HG03159 (cell line): ENCODE measurements at regions not wholly inside any gene's neighbourhood (a gene's known extent, or its start where the extent isn't known, plus 50 kb on each side); places are given as distances from the start of the nearest gene placed in this dataset.
"Not testable (repeated sequence)": the region's sequence is repeated elsewhere in the genome, so short reads cannot be mapped to it uniquely, and the experiment has no call there.

ENCODE experiments used
- ATAC-seq: cut with Tn5 transposase; IDR thresholded peaks from one replicate; pipeline ENCODE4 v1.9.1; 2021; ENCODE audit warnings: mild to moderate bottlenecking, moderate library complexity; ENCODE audit not compliant: unreplicated experiment

DNA sequence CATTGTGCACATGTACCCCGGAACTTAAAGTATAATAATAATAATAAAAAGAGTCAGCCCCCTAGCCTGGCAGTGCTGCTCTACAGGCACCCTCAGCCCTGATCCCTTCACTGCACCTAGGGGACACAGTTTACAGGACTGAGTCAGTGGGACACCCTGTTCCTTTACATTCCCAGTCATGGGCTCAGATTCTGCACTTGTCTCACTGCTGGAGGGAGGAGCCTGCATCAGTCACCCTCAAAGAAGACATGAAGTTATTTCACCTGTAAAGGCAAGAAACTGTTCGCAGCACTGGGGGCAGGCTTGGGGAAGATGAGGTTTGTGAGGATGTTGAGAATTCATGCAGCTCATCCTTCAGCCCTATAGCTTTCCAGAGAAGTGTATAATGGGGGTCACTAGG, 50.7 kb upstream of the VPREB1 start:
- ATAC-seq = no peak

- ATAC-seq = not testable (repeated sequence)
Measured at GRCh38 chr22:22193462-22193861, 51.1 kb upstream of the VPREB1 start.

DNA sequence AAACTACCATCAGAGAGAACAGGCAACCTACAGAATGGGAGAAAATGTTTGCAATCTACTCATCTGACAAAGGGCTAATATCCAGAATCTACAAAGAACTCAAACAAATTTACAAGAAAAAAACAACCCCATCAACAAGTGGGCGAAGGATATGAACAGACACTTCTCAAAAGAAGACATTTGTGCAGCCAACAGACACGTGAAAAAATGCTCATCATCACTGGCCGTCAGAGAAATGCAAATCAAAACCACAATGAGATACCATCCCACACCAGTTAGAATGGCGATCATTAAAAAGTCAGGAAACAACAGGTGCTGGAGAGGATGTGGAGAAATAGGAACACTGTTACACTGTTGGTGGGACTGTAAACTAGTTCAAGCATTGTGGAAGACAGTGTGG, 51.6 kb upstream of the VPREB1 start:
- not testable (repeated sequence) for ATAC-seq

DNA sequence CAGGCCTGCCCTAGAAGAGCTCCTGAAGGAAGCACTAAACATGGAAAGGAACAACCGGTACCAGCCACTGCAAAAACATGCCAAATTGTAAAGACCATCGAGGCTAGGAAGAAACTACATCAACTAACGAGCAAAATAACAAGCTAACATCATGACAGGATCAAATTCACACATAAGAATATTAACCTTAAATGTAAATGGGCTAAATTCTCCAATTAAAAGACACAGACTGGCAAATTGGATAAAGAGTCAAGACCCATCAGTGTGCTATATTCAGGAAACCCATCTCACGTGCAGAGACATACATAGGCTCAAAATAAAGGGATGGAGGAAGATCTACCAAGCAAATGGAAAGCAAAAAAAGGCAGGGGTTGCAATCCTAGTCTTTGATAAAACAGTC, 54.8 kb upstream of the VPREB1 start:
- ATAC-seq = not testable (repeated sequence)

- ATAC-seq = not testable (repeated sequence)
Measured at GRCh38 chr22:22187863-22188262, 56.7 kb upstream of the VPREB1 start.

- no peak for ATAC-seq
Measured at GRCh38 chr22:22187299-22187698, 57.3 kb upstream of the VPREB1 start.

DNA sequence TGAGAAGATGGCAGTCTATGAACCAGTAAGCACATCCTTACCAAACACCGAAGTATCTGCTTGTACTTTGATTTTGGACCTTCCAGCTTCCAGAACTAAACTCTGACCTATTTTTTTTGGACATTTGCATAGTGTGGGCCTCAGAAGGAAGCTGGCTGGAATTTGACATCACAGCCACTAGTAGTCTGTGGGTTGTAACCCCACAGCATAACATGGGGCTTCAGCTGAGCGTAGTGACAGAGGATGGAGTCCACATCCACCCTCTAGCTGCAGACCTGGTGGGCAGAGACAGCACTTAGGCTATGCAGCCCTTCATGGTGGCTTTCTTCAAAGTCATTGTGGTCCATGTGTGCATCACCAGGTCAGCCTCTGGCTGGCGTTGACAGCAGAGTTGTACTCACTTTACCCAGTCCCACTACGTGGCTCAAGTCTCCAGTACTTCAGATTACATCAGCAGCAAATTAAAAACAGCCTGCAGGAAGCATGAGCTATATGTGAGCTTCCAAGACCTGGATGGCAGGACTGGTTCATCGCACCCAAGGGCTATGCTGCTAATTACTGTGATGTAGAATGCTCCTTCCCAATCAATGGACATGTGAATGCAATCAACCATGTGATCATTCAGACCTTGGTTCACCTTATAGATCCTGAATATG, 58.6 kb upstream of the VPREB1 start:
- ATAC-seq = no peak

GRCh38 chr22:22185217-22185616, 59.4 kb upstream of the VPREB1 start:
- no peak for ATAC-seq

DNA sequence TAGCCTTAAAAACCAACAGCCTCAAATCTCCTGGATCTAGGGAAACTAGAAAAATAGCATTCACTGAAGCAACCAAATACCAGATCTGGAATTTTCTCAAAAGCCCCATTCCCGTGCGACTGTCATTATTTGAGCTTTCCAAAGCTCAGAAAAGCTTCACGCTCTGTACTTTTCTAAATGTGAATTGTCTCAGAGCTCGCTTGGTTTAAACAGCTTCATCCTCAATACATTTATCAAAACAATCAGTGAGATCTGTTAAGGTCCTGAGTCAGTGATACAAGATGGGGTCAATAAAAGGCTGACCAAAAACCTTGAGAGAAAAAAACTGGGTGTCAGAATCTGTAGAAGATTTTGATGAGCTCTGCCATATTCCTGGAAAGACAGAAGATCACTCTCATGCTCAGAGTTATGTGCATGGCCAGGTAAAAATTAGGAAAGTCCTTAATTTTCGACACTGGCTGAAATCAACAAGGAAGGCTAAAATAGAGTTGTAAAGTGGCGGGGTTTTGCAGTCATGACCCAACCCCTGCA, 60.2 kb upstream of the VPREB1 start:
- no peak for ATAC-seq

DNA sequence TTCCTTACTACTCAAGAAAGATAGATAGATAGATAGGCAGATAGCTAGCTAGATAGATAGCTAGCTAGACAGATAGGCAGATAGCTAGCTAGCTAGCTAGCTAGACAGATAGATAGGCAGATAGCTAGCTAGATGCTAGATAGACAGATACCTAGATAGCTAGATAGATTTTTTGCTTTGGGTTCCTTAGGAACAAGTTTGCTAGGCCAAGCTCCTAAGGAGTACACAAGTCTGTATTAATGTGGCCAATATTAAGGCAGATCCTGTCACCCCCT, 61.7 kb upstream of the VPREB1 start:
- ATAC-seq = no peak

- ATAC-seq = no peak
Measured at GRCh38 chr22:22182218-22182989, 62.2 kb upstream of the VPREB1 start.

- ATAC-seq = no peak
Measured at GRCh38 chr22:22181341-22181850, 63.2 kb upstream of the VPREB1 start.

GRCh38 chr22:22180738-22181285, 63.8 kb upstream of the VPREB1 start:
- no peak for ATAC-seq

DNA sequence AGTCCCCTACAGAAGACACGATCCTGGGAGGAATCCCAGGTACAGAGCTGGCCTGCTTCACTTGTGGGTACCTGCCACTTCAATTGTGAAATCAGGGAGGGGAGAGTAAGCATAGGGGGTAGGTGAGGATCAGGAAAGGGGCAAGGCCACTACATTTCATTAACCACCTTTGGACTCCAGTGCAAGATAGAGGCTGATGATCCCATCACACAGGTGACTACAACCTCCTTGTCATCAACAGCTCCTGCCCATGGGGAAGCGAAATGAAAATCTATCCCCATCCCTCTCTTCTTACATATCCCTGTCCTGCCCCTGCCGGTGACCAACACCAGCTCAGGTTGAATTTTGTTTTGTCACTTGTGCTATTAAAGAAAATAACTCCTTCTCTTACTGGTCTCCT, 64.7 kb upstream of the VPREB1 start:
- no peak for ATAC-seq

DNA sequence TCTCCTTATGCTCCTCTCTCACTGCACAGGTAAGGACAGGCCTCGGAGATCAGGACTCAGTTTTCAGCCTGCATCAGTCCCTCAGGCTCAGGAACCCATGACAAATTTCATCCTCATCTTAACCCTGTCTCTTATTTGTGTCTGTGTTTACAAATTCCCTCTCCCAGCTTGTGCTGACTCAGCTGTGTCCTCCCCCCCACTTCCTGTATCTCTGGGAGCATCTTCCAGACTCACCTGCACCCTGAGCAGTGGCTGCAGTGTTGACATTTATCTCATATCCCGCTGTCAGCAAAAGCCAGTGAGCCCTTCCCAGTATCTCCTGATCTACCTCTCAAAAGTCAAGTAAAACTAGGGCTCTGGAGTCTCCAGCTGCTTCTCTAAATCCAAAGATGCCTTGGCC, 65.6 kb upstream of the VPREB1 start:
- ATAC-seq = no peak

DNA sequence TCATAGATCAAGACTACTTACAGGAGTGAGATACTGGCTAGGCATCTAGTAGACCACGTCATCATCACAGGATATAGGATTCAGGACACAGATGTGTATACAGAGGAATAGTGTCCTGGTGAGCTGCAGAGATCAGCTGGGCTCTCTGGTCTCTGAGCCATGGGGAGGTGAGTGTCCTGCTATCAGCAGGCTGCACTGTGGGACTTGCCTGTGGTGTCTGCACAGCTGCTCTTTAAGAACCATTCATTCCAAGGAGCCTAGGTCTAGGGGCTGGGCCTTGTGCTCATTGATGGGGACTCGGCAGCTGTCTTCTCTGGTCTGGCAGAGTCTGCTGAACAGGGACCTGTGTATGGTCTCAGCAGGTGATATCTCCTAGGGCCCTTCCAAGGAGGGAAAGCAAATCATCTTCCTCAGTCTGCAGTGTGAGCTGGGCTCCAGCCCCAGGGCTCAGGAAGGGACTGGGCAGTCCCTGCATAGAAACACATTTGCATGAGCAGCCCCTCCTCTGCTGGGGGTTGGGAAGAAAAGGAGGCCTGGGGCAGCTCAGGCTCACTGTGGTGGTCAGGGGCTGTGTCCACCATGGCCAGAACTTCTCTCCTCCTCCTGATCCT, 66.1 kb upstream of the VPREB1 start:
- ATAC-seq = no peak

- ATAC-seq = no peak
Measured at GRCh38 chr22:22176929-22177616, 67.5 kb upstream of the VPREB1 start.

- not testable (repeated sequence) for ATAC-seq
Measured at GRCh38 chr22:22172896-22173628, 71.5 kb upstream of the VPREB1 start.

DNA sequence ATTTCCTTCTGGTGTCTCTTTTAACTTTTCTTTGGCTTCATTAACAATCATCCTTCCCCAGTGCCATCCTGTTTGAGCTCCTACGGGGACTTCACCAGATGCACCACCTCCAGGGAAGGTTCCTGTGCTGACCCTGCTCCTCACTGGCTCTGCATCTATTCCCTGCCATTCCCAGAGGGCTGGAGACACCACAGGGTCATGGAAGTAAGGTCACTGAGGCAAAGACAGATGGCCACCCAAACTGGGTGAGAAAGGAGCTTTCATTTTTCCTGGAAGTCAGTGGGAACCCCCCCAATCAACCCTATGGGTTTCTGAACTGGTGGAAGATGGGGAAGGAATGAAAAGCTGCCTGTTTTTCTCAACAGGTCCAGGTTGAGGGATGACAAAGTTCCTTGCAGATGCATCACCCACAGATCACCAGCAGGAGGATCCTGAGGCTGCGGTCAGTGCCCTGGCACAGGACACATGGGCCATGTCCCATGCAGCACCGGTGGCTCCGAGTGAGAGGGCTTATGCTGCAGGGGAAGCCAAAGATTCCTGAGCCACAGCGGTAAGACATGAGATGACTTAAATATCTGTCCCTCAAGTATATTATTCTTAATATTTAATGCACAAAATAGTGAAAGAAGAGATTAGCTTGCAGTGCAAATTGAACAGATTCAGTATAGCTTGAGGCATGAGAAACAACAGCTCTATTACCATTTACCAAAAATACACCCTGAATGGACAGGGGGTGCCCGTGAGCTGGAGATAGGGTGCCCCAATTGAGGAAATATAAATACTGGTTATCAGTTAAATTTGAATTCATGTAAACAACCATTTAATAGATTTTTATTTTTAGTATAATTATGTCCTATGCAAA, 73.0 kb upstream of the VPREB1 start:
- no peak for ATAC-seq
